AG04449 (cell line): ENCODE measurements at regions not wholly inside any gene's neighbourhood (a gene's known extent, or its start where the extent isn't known, plus 50 kb on each side); places are given as distances from the start of the nearest gene placed in this dataset.

Experiments
- CTCF ChIA-PET: fragments of 350-600 bp; formaldehyde crosslinking; extraction: SDS; loops from one replicate; lab custom pipeline; 2021; ENCODE audit warnings: antibody characterized with exemption; lab: Yijun Ruan, JAX
- POLR2A ChIA-PET: fragments of 400-600, 350-600 bp; formaldehyde crosslinking; extraction: SDS; loops from one replicate; lab custom pipeline; 2020; ENCODE audit warnings: antibody characterized with exemption, inconsistent platforms; lab: Yijun Ruan, JAX
- DNase-seq: peaks from one replicate; pipeline ENCODE4 v3.0.0-alpha.2; 2010; ENCODE audit warnings: low read depth, low spot score
- H3K4me3 ChIP-seq: 2 replicates; pipeline ENCODE4 v1.5.1; 2011; ENCODE audit warnings: low read depth, mild to moderate bottlenecking, control low read depth, low read length
- CTCF ChIP-seq: IDR thresholded peaks from one replicate; pipeline ENCODE4 v1.5.1; 2011; ENCODE audit warnings: mild to moderate bottlenecking, moderate library complexity, low read length, control low read depth, inconsistent platforms; ENCODE audit not compliant: insufficient read depth; ENCODE audit errors: missing control alignments

GRCh38 chr2:15045054-15045453 is 412.5 kb downstream of the LRATD1 start:
- no peak for TF ChIP-seq CTCF
- no peak overlapping the region for H3K4me3 ChIP-seq
- ChIA-PET CTCF (no interaction called here), POLR2A (no interaction called here)
- no peak for DNase-seq

GRCh38 chr2:15047184-15047583 is 414.7 kb downstream of the LRATD1 start:
- ChIA-PET POLR2A (no interaction called here), CTCF (no interaction called here)
- DNase-seq = no peak
- no peak overlapping the region for H3K4me3 ChIP-seq
- TF ChIP-seq CTCF = no peak

GRCh38 chr2:15048000-15048399 is 415.5 kb downstream of the LRATD1 start:
- no peak for TF ChIP-seq CTCF
- ChIA-PET POLR2A (no interaction called here), CTCF (no interaction called here)
- H3K4me3 ChIP-seq = no peak overlapping the region
- no peak for DNase-seq

GRCh38 chr2:15049096-15049993 is 416.8 kb downstream of the LRATD1 start:
- POLR2A ChIA-PET = no interaction called here
- no peak for DNase-seq
- TF ChIP-seq CTCF = no peak
- CTCF ChIA-PET = no interaction called here
- H3K4me3 ChIP-seq = no peak overlapping the region

- no peak for TF ChIP-seq CTCF
- POLR2A ChIA-PET = no interaction called here
- CTCF ChIA-PET = no interaction called here
- no peak overlapping the region for H3K4me3 ChIP-seq
- no peak for DNase-seq
Measured at GRCh38 chr2:15050483-15050882, 418.0 kb downstream of the LRATD1 start.

- ChIA-PET CTCF (no interaction called here), POLR2A (no interaction called here)
- H3K4me3 ChIP-seq = no peak overlapping the region
- no peak for DNase-seq
- no peak for TF ChIP-seq CTCF
Measured at GRCh38 chr2:15053542-15053941, 421.0 kb downstream of the LRATD1 start.
